PC-9 (cell line): ENCODE measurements at regions not wholly inside any gene's neighbourhood (a gene's known extent, or its start where the extent isn't known, plus 50 kb on each side); places are given as distances from the start of the nearest gene placed in this dataset.

Source experiments
- EZH2 ChIP-seq: fragments of 200-600 bp; sonication (generic); IDR thresholded peaks from 2 replicates; pipeline ENCODE4 v1.8.0; 2017; ENCODE audit warnings: antibody characterized with exemption, low read depth
- TF ChIP-seq, protein P1 (sequence below): fragments of 200-600 bp; sonication (generic); conservative IDR thresholded peaks from 2 replicates; pipeline ENCODE4 v1.6.1; 2017; ENCODE audit warnings: mixed run types, antibody characterized with exemption, mild to moderate bottlenecking, moderate library complexity

DNA sequence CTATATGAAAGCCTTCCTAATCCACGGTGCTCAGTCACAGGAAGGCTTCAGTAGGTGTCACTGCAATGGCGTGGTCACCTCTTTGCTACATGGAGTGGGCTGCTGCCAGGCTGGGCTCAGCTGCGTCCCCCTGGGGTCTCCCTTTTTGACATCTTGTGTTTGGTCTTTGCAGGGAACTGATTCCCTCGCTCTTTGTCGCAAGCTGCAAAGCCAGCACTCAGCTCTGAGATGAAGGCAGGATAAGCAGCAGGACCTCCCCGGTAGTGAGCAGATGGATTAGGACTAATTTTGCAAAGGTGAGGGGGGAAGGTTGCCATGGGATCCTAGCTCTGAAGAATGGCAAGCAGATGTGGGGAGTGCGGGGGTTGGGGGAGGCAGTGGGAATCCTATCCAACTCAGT, 173.9 kb upstream of the ARL4C start:
- TF ChIP-seq, protein P1, sequence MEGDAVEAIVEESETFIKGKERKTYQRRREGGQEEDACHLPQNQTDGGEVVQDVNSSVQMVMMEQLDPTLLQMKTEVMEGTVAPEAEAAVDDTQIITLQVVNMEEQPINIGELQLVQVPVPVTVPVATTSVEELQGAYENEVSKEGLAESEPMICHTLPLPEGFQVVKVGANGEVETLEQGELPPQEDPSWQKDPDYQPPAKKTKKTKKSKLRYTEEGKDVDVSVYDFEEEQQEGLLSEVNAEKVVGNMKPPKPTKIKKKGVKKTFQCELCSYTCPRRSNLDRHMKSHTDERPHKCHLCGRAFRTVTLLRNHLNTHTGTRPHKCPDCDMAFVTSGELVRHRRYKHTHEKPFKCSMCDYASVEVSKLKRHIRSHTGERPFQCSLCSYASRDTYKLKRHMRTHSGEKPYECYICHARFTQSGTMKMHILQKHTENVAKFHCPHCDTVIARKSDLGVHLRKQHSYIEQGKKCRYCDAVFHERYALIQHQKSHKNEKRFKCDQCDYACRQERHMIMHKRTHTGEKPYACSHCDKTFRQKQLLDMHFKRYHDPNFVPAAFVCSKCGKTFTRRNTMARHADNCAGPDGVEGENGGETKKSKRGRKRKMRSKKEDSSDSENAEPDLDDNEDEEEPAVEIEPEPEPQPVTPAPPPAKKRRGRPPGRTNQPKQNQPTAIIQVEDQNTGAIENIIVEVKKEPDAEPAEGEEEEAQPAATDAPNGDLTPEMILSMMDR, result no peak
- TF ChIP-seq EZH2, result no peak
